ENCODE measurements at regions not wholly inside any gene's neighbourhood (a gene's known extent, or its start where the extent isn't known, plus 50 kb on each side); places are given as distances from the start of the nearest gene placed in this dataset.

GRCh38 chr5:152673601-152674000 is 268.5 kb upstream of the NMUR2 start:
- TF ChIP-seq POLR2A (IDR thresholded peaks at IDR 0.05; ENCODE audit: low read depth, low read length) (no peak), TAF1 (IDR thresholded peaks at IDR 0.05; ENCODE audit: borderline replicate concordance, low read depth, low read length) (no peak)
